ENCODE measurements at regions not wholly inside any gene's neighbourhood (a gene's known extent, or its start where the extent isn't known, plus 50 kb on each side); places are given as distances from the start of the nearest gene placed in this dataset.

GRCh38 chr5:167898361-167899042, 392.9 kb upstream of the WWC1 start:
- DNase-seq (ENCODE audit: low spot score), result no peak

DNA sequence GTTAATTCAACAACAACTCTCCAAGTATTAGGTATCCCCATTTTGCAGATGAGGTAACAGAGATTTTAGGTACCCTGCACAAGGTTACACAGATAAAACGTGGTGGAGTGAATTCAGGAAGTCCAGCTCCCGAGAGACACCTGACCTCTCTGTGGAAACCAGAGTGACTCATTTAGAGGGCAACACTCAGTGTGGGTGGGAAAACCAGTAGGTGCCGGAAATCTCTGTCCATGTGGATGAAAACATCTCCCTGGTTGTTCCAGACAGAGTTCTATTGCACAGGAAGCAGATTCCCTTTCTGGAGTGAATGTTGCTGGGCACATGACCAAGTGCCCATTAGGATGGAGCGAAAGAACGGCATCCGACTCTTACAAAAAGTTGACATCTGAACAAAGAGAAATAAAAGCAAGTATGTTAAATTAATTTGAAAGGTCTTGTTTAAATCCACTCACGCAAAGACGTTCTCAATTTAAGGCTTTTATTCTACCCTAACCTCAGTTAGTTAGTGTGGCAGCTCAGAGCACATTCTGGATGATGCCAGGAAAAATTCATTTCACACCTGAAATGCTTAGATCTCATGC, 391.9 kb upstream of the WWC1 start:
- DNase-seq (ENCODE audit: low spot score), result peak; percentile 42

DNA sequence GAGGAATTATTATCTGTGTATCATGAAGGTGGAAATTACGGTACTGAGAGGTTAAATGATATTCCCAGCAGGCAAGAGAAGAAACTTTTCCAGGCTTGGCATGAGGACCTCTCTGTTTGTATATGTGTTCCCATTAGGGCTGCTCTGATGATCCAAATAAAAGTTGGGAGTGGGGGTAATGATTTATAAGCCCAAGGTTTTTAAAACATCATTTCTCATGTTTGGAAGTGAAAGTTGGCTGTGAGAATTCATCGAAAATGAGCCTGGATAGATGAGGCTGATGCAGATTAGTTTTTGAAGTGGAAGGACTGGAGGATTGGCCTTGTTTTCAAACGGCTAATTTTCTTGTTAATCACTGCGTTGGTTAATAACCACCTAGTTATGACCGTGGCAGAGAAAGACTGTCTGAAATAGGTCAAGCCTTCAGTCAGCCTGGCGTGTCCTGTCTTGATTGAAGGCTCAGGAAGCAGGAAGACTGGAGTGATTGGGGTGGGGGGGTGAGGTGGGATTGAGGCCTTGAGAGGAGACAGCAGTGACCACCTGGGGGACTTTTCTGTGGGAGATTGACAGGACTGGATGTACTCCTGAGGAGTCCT, 391.0 kb upstream of the WWC1 start:
- no peak for DNase-seq (ENCODE audit: low spot score)

- DNase-seq (ENCODE audit: low spot score), result no peak
Observed at GRCh38 chr5:167902298-167902697, 389.1 kb upstream of the WWC1 start.

GRCh38 chr5:167903243-167903642, 388.2 kb upstream of the WWC1 start:
- DNase-seq (ENCODE audit: low spot score), result no peak

- DNase-seq (ENCODE audit: low spot score), result peak; percentile 21
Observed at GRCh38 chr5:167903659-167904058, 387.8 kb upstream of the WWC1 start.

DNA sequence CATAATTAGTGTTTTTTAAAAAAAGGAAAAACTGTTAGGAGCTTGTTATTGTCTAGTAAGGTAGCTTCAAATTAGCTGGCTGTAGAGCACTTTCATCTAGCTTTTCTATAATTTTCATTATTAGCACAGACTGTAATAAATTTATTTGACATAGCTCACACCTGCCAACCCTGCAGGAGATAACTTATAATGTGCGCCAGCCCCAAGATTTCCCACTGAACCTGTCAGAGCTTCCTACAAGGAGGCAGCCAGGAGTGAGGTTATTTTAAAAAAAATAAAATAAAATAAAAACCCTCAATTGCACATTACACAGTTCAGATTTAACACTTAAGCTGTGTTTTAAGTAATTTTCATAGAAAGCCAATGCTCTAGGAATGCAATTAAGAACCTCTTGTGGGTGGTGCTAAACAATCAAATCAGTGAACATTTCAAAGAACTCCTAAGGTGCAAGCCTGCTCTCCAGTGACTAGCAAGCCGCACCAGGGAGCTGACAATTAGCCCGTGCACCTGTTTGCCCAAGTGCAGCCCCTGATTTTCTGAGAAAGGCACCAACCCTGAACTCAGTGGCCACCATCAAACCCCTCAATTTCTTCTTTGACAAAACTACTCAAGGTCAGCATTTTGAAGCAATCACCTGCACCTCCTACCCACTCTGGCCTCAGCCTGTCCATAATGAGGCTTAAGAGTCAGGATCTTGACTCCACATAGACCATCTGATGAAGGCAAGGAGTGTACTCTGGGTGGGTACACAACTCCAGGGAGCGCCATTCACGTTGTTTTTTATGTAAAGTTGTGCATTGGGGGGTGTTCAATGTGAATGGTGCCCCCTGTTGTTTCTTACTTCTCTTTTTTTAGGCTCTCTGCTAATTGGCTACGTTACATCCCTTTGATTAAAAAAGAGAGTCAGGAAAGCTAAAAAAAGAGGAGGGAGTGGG, 385.3 kb upstream of the WWC1 start:
- DNase-seq (ENCODE audit: low spot score), result no peak

DNA sequence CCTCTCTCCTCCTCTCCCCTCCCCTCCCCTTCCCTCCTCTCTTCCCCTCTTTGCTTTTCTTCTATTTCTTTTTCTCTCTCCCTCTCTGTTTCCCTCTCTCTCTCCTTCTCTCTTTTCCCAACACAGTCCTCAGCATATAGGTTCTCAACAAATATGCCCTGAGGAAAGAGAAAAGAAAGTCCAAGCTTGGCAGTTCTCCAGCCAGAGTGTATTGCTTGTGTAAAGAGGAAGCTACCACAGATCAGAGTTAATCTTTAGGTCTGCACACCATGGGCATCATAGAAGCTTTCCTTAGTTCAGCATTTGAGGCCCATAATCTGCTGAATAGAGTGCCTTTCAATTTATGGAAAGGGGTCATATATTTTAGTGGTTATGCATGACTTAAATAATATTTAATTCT, 382.8 kb upstream of the WWC1 start:
- DNase-seq (ENCODE audit: low spot score), result no peak

GRCh38 chr5:167912941-167913665, 378.3 kb upstream of the WWC1 start:
- no peak for DNase-seq (ENCODE audit: low spot score)

- no peak for DNase-seq (ENCODE audit: low spot score)
Observed at GRCh38 chr5:167915237-167915636, 376.2 kb upstream of the WWC1 start.

- peak; percentile 88 for DNase-seq (ENCODE audit: low spot score)
Observed at GRCh38 chr5:167916261-167916691, 375.2 kb upstream of the WWC1 start.

DNA sequence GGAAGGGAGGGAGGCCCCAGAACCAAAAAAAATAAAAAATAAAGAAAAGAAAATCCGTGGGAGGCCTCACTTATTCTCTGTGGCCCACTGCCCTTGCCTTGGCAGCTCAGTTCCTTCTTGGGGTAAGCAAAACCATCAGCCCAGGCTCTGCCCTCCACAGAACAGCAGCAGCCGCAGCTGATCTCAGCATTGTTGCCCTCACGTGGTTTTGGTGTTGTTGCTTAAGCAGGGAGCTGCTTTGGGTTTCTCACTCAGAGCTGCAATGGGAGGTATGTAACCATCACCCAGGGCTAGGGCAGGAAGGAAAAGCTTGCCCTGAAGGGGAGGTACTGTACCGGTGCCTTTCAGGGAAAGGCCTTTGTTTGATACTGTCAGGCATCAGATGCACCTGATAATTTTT, 374.7 kb upstream of the WWC1 start:
- peak; percentile 78 for DNase-seq (ENCODE audit: low spot score)

DNA sequence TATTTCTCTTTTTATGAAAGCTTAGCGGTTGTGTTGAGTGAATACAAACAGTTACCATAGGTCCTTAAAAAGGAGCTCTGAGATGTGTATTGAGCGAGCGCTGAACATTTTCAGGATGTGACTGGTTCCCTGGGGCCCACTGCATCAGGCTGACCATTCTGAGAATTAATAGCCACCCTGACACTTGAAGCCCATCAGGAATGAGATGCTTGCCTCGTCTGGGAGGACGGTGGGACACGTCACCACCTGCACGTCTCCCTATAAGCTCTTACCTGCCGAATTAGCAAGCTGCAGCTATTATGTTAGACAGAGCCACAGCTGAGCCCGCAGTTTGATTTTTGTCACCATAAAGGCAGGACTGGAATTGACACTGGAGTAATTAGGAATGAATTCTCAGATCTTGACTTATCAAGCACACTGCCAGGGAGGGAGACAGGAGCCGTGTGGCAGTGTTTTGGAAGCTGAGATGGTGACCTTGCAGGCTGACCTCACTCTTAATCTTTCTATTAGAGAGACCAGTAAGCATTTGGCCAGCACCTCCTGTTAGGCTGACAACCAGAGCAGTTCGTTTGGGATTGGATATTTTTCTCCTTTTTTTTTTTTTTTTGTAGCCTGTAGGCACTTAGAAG, 373.1 kb upstream of the WWC1 start:
- DNase-seq (ENCODE audit: low spot score), result no peak

DNA sequence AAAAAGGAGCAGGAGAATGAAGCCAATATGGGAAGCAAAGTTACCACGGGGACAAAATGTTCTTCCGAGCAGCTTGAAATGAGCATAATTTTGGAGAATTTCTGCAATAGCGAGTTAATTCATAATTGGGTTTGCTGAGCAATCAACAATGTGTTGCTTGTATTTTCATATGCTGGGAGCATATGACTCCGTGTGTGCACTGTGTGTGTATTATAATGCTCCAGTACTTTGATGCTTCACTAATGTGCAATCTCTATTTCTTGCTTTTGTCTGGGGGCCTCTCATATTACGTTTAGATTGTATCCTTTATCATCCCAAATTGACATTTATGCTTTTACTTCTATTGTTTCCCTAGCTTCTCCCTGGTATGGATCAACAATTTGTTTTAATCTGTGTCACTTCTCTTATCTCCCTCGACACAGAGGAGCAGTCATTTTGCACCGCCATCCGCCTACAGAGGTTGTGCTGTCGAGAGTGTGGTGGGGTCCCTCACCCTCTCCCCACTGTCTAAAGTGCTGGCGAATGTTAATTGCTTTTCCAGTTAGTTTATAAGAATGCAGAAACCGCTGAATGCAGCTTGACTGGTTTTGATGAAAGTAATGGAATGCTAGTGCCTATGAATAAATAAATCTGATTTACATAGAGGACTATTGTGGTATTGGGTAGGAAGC, 372.5 kb upstream of the WWC1 start:
- DNase-seq (ENCODE audit: low spot score), result no peak

GRCh38 chr5:167920589-167920988, 370.9 kb upstream of the WWC1 start:
- DNase-seq (ENCODE audit: low spot score), result no peak

DNA sequence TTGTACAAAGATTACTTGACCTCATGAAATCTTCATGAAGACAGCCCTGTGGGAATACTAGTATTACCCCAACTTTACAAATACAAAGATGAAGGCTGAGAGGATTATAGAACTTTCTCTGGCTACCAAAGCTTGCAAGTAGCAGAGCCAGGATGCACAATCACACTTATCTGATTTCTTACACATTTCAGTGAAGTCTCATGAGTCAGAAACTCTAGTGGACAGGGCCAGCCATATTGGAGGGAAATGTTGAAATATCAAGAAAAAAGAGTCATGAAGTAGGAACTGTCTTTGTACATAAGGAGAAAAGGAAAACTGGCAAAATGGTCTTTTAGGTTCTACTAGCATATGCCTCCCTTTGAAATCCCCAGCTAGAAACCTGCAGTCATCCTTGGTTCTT, 369.6 kb upstream of the WWC1 start:
- no peak for DNase-seq (ENCODE audit: low spot score)

DNA sequence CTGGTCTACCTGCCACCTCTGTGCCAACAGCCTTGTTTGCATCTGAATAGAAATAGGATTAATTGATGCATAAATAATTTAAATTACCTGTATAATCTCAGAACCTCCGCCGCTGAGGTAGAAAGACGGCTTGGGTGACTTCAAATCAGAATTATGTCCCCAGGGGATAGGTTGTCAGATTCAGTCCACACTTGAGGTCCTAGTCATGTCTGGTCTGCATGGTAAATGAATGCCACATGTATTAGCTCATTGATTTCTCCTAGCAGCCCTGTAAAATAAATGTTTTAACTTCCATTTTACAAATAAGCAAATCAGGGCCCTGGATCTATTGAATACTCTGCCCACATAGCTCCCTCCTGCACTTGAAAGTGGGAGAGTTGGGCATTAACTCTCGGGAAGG, 368.0 kb upstream of the WWC1 start:
- DNase-seq (ENCODE audit: low spot score), result no peak

GRCh38 chr5:167929841-167930240, 361.6 kb upstream of the WWC1 start:
- no peak for DNase-seq (ENCODE audit: low spot score)

DNA sequence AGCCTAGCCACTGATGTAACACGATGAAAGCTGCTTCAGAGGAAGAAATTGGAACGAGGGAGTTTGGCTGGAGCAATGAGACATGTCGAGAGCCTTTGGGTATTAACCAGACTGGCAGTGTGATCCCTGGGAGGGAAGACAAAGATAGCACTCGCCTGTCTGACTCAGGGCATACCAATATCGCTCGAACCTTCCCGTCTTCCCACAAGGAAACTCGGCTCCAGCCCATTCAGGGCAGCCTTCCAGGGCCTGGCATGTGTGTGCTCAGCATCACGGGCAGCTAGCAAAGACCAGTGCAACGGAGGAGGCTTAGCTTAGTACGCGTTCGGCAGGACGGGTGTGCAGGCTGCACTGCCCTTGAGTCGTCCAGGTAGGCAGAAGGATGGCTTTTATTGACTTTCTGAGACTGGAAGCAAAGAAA, 356.9 kb upstream of the WWC1 start:
- DNase-seq (ENCODE audit: low spot score), result no peak

- no peak for DNase-seq (ENCODE audit: low spot score)
Observed at GRCh38 chr5:167936022-167936421, 355.4 kb upstream of the WWC1 start.

Measured in SW480 (cell line).